ENCODE measurements at regions not wholly inside any gene's neighbourhood (a gene's known extent, or its start where the extent isn't known, plus 50 kb on each side); places are given as distances from the start of the nearest gene placed in this dataset.
"Not testable (repeated sequence)": the region's sequence is repeated elsewhere in the genome, so short reads cannot be mapped to it uniquely, and the experiment has no call there.

GRCh38 chr2:62604336-62604735 is 98.3 kb upstream of the TMEM17 start:
- Mint-ChIP-seq H3K27me3 (ENCODE audit: insufficient read depth, unreplicated experiment) (no peaks in the 10 kb centered on the region), H3K27ac (ENCODE audit: unreplicated experiment) (no peak overlapping the region), H3K9me3 (ENCODE audit: unreplicated experiment) (peaks cover 24% of the 10 kb centered on the region), H3K36me3 (ENCODE audit: insufficient read depth, unreplicated experiment) (peaks cover 11% of the 10 kb centered on the region), H3K4me3 (ENCODE audit: unreplicated experiment) (no peak overlapping the region), H3K4me1 (ENCODE audit: low read depth, unreplicated experiment) (no peaks in the 10 kb centered on the region)
- Histone ChIP-seq H3K9me3 (no peaks in the 10 kb centered on the region), H3K36me3 (ENCODE audit: control insufficient read depth, insufficient read depth, low read length) (no peaks in the 10 kb centered on the region), H3K27me3 (replicated peaks; ENCODE audit: control insufficient read depth, insufficient read depth, low read length) (no peaks in the 10 kb centered on the region), H3K4me3 (ENCODE audit: low read depth, low read length) (no peak overlapping the region), H3K4me1 (no peaks in the 10 kb centered on the region)
- TF ChIP-seq CTCF (IDR thresholded peaks at IDR 0.05; ENCODE audit: insufficient read depth in 1 of 2, low read depth in 1 of 2, low read length in 1 of 2, severe bottlenecking in 1 of 2, unreplicated experiment in 1 of 2), result no peak
- POLR2A ChIA-PET, result no interaction called here
- CTCF ChIA-PET, result no interaction called here
- BruUV-seq (replicated peaks), result no TSS peak
- no peak for DNase-seq
- intact Hi-C loops (cut with micrococcal nuclease; ENCODE audit: unreplicated experiment), result no loop called here

DNA sequence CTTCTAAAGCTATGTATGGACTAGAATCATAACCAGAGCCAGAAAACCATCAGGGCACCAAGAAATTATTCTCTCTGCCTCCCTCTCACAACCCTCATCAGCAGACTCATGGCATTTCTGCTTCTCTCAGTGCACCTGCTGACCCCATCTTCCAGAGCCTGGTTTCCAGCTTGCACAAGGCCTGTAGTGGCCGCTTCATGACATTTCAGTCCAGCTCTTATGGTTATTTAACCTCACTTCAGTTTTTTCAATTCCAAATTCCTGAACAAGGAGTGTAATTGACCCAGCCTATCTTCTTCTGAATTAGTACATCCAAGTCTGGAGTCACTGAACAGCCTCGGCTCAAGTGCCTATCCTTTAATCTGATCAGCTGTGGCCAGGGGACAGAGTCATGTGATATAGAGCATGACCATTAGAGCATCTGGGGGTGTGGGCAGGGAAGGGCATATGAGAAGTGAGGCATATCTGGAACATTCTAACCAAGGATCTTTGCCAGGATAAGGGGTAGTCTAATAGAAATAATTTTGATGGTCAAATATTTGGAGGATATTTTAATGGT is 97.2 kb upstream of the TMEM17 start:
- Histone ChIP-seq H3K4me3 (ENCODE audit: low read depth, low read length) (no peak overlapping the region), H3K27me3 (replicated peaks; ENCODE audit: control insufficient read depth, insufficient read depth, low read length) (no peaks in the 10 kb centered on the region), H3K36me3 (ENCODE audit: control insufficient read depth, insufficient read depth, low read length) (no peaks in the 10 kb centered on the region), H3K4me1 (no peaks in the 10 kb centered on the region), H3K9me3 (no peaks in the 10 kb centered on the region; the same call in 1 of the 2 replicates)
- no peaks in the 10 kb centered on the region for H3K4me1 Mint-ChIP-seq (ENCODE audit: low read depth, unreplicated experiment)
- ChIA-PET POLR2A (no interaction called here), CTCF (no interaction called here)
- H3K4me3 Mint-ChIP-seq (ENCODE audit: unreplicated experiment), result no peak overlapping the region
- peaks cover 11% of the 10 kb centered on the region for H3K36me3 Mint-ChIP-seq (ENCODE audit: insufficient read depth, unreplicated experiment)
- intact Hi-C loops (cut with micrococcal nuclease; ENCODE audit: unreplicated experiment), result no loop called here
- BruUV-seq (replicated peaks), result no TSS peak
- no peak overlapping the region for H3K27ac Mint-ChIP-seq (ENCODE audit: unreplicated experiment)
- DNase-seq, result no peak
- no peak for TF ChIP-seq CTCF (IDR thresholded peaks at IDR 0.05; ENCODE audit: insufficient read depth in 1 of 2, low read depth in 1 of 2, low read length in 1 of 2, severe bottlenecking in 1 of 2, unreplicated experiment in 1 of 2)
- H3K9me3 Mint-ChIP-seq (ENCODE audit: unreplicated experiment), result peaks cover 20% of the 10 kb centered on the region
- H3K27me3 Mint-ChIP-seq (ENCODE audit: insufficient read depth, unreplicated experiment), result no peaks in the 10 kb centered on the region

DNA sequence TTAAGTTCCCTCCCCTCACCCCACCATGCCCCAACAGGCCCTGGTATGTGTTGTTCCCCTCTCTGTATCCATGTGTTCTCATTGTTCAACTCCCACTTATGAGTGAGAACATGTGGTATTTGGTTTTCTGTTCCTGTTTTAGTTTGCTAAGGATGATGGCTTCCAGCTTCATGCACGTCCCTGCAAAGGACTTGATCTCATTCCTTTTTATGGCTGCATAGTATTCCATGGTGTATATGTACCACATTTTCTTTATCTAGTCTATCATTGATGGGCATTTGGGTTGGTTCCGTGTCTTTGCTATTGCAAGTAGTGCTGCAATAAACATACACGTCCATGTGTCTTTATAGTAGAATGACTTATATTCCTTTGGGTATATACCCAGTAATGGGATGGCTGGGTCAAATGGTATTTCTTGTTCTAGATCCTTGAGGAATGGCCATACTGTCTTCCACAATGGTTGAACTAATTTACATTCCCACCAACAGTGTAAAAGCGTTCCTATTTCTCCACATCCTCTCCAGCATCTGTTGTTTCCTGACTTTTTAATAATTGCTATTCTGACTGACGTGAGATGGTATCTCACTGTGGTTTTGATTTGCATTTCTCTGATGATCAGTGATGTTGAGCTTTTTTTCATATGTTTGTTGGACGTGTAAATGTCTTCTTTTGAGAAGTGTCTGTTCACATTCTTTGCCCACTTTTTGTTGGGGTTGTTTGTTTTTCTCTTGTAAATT is 93.8 kb upstream of the TMEM17 start:
- DNase-seq; intact Hi-C loops (cut with micrococcal nuclease; ENCODE audit: unreplicated experiment); BruUV-seq (replicated peaks); H3K27me3 ChIP-seq (replicated peaks; ENCODE audit: control insufficient read depth, insufficient read depth, low read length); H3K4me1 Mint-ChIP-seq (ENCODE audit: low read depth, unreplicated experiment); H3K27me3 Mint-ChIP-seq (ENCODE audit: insufficient read depth, unreplicated experiment); H3K27ac Mint-ChIP-seq (ENCODE audit: unreplicated experiment); H3K4me1 ChIP-seq; CTCF ChIA-PET; POLR2A ChIA-PET; H3K4me3 Mint-ChIP-seq (ENCODE audit: unreplicated experiment); H3K36me3 ChIP-seq (ENCODE audit: control insufficient read depth, insufficient read depth, low read length); H3K9me3 Mint-ChIP-seq (ENCODE audit: unreplicated experiment); H3K4me3 ChIP-seq (ENCODE audit: low read depth, low read length); H3K9me3 ChIP-seq: not testable (repeated sequence)
- H3K36me3 Mint-ChIP-seq (ENCODE audit: insufficient read depth, unreplicated experiment), result peaks cover 11% of the 10 kb centered on the region
